Transverse colon (tissue), 4 donors: ENCODE measurements at regions not wholly inside any gene's neighbourhood (a gene's known extent, or its start where the extent isn't known, plus 50 kb on each side); places are given as distances from the start of the nearest gene placed in this dataset.

Experiments
- EP300 ChIP-seq: sonication (generic); formaldehyde crosslinking; IDR thresholded peaks from one replicate; pipeline ENCODE4 v1.6.1; 2017; ENCODE audit warnings: antibody characterized with exemption, low read depth
- POLR2A ChIP-seq: fragments of 450-650 bp; IDR thresholded peaks from one replicate; pipeline ENCODE4 v1.6.1; 2016; ENCODE audit warnings: antibody characterized with exemption, mild to moderate bottlenecking, moderate library complexity
- POLR2AphosphoS5 ChIP-seq, 3 donors: sonication (generic); formaldehyde crosslinking; IDR thresholded peaks; one replicate each; pipeline ENCODE4 v1.6.1; 2016; ENCODE audit warnings: antibody characterized with exemption in 3 of 3
- TF ChIP-seq, protein P1 (sequence below), 5 experiments: fragments of 200-600 bp in 3 of 5; fragments of 450-650 bp in 2 of 5; sonication (generic) in 3 of 5; IDR thresholded peaks; 1 replicate in 2 of 5; 2 replicates in 3 of 5; pipeline ENCODE4 v1.5.1; 2016 to 2017; ENCODE audit warnings: antibody characterized with exemption in 5 of 5, inconsistent platforms in 3 of 5, mild to moderate bottlenecking in 2 of 5, moderate library complexity in 1 of 5

GRCh38 chr13:77831866-77832265, 86.8 kb downstream of the EDNRB start:
- no peak for TF ChIP-seq POLR2A
- TF ChIP-seq, protein P1, sequence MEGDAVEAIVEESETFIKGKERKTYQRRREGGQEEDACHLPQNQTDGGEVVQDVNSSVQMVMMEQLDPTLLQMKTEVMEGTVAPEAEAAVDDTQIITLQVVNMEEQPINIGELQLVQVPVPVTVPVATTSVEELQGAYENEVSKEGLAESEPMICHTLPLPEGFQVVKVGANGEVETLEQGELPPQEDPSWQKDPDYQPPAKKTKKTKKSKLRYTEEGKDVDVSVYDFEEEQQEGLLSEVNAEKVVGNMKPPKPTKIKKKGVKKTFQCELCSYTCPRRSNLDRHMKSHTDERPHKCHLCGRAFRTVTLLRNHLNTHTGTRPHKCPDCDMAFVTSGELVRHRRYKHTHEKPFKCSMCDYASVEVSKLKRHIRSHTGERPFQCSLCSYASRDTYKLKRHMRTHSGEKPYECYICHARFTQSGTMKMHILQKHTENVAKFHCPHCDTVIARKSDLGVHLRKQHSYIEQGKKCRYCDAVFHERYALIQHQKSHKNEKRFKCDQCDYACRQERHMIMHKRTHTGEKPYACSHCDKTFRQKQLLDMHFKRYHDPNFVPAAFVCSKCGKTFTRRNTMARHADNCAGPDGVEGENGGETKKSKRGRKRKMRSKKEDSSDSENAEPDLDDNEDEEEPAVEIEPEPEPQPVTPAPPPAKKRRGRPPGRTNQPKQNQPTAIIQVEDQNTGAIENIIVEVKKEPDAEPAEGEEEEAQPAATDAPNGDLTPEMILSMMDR (IDR thresholded peaks at IDR 0.05): no peak
- TF ChIP-seq POLR2AphosphoS5 (IDR thresholded peaks at IDR 0.05): no peak
- no peak for TF ChIP-seq EP300
